Skeletal muscle satellite cell (primary cell): ENCODE measurements at regions not wholly inside any gene's neighbourhood (a gene's known extent, or its start where the extent isn't known, plus 50 kb on each side); places are given as distances from the start of the nearest gene placed in this dataset.
"Not testable (repeated sequence)": the region's sequence is repeated elsewhere in the genome, so short reads cannot be mapped to it uniquely, and the experiment has no call there.

Experiments
- H3K27me3 ChIP-seq: 2 replicates; pipeline ENCODE4 v1.7.0; 2013; ENCODE audit warnings: low read length; ENCODE audit not compliant: control insufficient read depth, insufficient read depth
- H3K36me3 ChIP-seq: 2 replicates; pipeline ENCODE4 v1.7.0; 2013; ENCODE audit warnings: mild to moderate bottlenecking, control low read depth, low read length; ENCODE audit not compliant: insufficient read depth
- H3K4me1 ChIP-seq: 2 replicates; pipeline ENCODE4 v1.7.0; 2013; ENCODE audit warnings: low read length; ENCODE audit not compliant: control insufficient read depth, insufficient read depth
- H3K4me2 ChIP-seq: 2 replicates; pipeline ENCODE4 v1.7.0; 2013; ENCODE audit warnings: mild to moderate bottlenecking, low read length
- H3K4me3 ChIP-seq: 2 replicates; pipeline ENCODE4 v1.7.0; 2013; ENCODE audit warnings: low read length
- H3K9ac ChIP-seq: 2 replicates; pipeline ENCODE4 v1.7.0; 2013; ENCODE audit warnings: mild to moderate bottlenecking, low read depth, low read length, moderate library complexity
- H3K9me3 ChIP-seq: replicated peaks from 2 replicates; pipeline ENCODE4 v1.7.0; 2013; ENCODE audit warnings: mild to moderate bottlenecking, control low read depth, low read length

DNA sequence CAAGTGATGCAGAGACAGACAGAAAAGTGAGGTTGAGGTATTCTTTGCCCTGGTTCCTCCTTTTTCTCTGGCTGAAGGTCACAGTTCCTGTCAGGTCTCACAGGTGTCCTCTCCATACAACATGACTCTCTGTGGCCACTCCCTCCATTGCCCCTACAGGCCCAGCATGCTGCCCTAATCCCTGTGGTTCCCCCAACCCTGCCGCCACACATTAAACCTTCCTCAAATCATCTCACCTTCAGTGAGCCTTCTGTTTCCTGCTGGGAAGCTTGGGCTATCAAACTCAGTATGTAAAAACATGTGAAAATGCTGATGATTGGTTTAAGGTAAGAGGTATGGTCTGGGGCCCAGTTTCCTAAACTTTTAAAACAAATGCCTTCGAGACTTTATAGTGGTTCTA lies 159.0 kb upstream of the E2F7 start:
- Histone ChIP-seq H3K4me2 (no peak overlapping the region), H3K9ac (no peak overlapping the region), H3K9me3 (no peaks in the 10 kb centered on the region), H3K36me3 (no peaks in the 10 kb centered on the region), H3K4me1 (peaks cover 4% of the 10 kb centered on the region), H3K4me3 (no peak overlapping the region), H3K27me3 (no peaks in the 10 kb centered on the region)

DNA sequence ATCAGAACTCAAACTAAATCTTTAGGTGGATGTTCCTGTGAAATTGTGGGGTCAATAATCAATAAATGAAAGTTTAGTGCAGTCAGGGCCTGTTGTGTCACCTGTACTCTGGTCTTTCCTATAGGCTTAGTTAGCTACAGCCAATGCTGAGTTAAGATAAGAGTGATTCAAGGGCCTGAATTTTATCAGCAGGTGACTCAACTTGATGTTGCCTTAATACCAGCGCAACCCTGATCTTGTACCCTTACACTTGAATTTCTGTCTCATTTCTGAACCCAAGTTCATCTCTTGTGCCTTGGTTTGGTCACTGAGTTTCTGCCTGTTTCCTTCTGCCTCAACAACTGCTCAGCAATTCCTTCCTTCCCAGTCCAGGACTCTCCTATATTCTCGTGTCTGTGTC lies 157.0 kb upstream of the E2F7 start:
- no peaks in the 10 kb centered on the region for H3K9me3 ChIP-seq
- H3K9ac ChIP-seq, result no peak overlapping the region
- no peaks in the 10 kb centered on the region for H3K4me1 ChIP-seq
- H3K4me3 ChIP-seq, result no peak overlapping the region
- H3K27me3 ChIP-seq, result no peaks in the 10 kb centered on the region
- H3K36me3 ChIP-seq, result no peaks in the 10 kb centered on the region
- H3K4me2 ChIP-seq, result no peak overlapping the region

DNA sequence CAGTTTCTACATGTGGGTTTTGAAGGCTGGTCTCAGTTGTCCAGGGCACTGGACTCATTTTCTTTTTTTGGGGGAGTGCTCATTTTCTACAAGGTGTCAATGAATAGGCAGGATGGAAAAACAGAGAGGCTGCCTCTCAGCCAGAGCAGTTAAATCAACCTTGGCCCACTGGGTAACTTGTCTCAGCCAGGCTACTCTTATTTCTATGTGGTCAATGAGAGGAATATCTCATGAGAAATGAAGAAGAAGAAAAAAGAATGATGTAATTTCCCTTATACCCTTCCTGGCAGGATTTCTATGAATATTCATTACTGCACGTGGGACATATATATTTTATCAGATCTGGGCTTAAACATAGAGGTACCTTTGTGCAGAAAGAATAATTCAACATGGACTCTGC lies 155.2 kb upstream of the E2F7 start:
- H3K36me3 ChIP-seq, result no peaks in the 10 kb centered on the region

DNA sequence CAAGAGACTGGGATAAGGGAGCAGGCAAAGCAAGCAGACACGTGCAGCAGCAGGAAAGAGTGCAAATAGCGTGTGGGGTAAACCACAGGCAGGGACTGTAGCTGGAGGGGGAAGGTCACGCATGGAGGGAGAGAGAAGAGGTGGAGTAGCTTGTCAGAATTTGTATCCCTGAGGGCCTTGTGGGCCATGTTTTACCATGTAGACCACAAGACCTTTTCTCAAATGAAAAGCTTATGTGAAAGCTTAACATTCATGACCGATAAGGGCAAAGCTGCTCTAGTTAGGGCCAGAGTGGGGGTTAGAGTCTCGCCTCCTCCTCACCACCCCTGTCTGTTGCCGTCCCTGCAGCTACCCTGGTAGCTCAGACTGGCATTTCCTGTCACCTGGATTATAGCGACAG lies 152.9 kb upstream of the E2F7 start:
- no peak overlapping the region for H3K4me3 ChIP-seq
- no peaks in the 10 kb centered on the region for H3K9me3 ChIP-seq
- H3K4me1 ChIP-seq, result peaks cover 9% of the 10 kb centered on the region
- no peak overlapping the region for H3K4me2 ChIP-seq
- no peaks in the 10 kb centered on the region for H3K36me3 ChIP-seq
- no peak overlapping the region for H3K9ac ChIP-seq
- H3K27me3 ChIP-seq, result no peaks in the 10 kb centered on the region

More for the DNA sequence above, 155.2 kb upstream of the E2F7 start:
- Histone ChIP-seq H3K9ac (no peak overlapping the region), H3K27me3 (no peaks in the 10 kb centered on the region), H3K9me3 (no peaks in the 10 kb centered on the region), H3K4me2 (no peak overlapping the region), H3K4me1 (no peaks in the 10 kb centered on the region), H3K4me3 (no peak overlapping the region)

DNA sequence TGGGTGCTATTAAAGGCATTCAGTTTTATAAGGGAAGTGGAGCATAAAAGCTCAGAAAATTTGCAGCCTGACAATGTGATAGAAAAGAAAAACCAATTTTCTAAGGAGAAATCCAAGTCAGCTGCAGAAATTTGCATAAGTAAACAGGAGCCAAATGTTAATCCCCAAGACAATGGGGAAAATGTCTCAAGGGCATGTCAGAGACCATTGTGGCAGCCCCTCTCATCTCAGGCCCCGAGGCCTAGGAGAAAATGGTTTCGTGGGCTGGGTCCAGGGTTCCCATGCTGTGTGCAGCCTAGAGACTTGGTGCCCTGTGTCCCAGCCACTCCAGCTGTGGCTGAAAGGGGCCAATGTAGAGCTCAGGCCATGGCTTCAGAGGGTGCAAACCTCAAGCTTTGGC lies 150.8 kb upstream of the E2F7 start:
- not testable (repeated sequence) for H3K36me3 ChIP-seq, H3K9ac ChIP-seq, H3K4me1 ChIP-seq, H3K4me3 ChIP-seq, H3K4me2 ChIP-seq, H3K9me3 ChIP-seq, H3K27me3 ChIP-seq

DNA sequence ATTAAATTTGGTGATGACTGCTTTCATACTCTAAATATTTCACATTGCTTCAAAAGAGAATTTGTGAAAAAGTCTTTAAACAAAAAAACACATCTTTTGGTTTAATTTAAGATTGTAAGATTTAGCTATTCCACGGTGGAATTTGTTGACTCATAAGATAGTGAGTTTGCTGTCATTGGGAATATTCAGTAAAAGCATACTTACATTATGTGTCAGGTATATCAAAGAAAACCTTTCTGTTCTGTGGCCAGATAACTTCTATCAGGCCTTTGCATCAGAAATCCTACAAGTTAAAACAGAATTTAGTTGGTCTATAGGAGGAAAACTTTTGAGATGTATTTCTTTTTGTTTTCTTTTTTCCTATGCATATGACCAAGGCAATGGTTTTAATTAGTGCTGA lies 148.8 kb upstream of the E2F7 start:
- H3K4me1 ChIP-seq, result peaks cover 9% of the 10 kb centered on the region
- no peak overlapping the region for H3K4me2 ChIP-seq
- H3K27me3 ChIP-seq, result no peaks in the 10 kb centered on the region
- no peak overlapping the region for H3K4me3 ChIP-seq
- no peaks in the 10 kb centered on the region for H3K36me3 ChIP-seq
- H3K9ac ChIP-seq, result no peak overlapping the region
- H3K9me3 ChIP-seq, result no peaks in the 10 kb centered on the region

DNA sequence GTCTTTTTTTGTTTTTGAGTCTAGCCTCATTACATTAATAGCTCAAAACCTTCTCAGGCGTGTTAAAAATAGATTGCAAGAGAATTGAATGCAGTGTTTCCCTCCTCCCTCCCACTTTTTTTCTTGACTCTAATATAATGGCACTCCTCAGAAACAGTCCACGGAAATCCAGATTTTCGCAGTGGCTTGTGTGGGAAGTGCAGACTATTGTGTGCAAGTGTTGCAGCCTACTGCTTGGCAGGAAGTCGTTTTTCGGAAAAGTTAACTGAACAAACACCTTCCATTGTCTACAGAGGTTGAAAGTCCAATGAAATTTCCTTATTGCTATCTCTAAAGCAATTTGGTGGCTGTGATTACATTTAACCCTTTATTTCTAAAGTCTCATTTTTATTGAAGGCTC lies 147.9 kb upstream of the E2F7 start:
- Histone ChIP-seq H3K9ac (no peak overlapping the region), H3K4me2 (no peak overlapping the region), H3K4me3 (no peak overlapping the region), H3K27me3 (no peaks in the 10 kb centered on the region), H3K36me3 (no peaks in the 10 kb centered on the region), H3K9me3 (no peaks in the 10 kb centered on the region), H3K4me1 (peaks cover 9% of the 10 kb centered on the region)

DNA sequence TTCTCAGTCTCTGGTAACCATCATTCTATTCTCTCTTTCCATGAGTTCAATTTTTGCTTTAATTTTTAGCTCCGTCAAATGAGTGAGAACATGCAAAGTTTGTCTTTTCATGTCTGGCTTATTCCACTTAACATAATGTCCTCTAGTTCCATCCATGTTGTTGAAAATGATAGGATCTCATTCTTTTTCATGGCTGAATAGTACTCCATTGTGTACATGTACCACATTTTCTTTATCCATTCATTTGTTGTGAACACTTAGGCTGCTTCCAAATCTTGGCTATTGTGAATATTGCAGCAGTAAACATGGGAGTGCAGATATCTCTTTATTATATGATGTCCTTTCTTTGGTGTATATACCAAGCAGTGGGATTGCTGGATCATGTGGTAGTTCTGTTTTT lies 145.4 kb upstream of the E2F7 start:
- H3K9ac ChIP-seq, result no peak overlapping the region
- H3K36me3 ChIP-seq, result no peaks in the 10 kb centered on the region

DNA sequence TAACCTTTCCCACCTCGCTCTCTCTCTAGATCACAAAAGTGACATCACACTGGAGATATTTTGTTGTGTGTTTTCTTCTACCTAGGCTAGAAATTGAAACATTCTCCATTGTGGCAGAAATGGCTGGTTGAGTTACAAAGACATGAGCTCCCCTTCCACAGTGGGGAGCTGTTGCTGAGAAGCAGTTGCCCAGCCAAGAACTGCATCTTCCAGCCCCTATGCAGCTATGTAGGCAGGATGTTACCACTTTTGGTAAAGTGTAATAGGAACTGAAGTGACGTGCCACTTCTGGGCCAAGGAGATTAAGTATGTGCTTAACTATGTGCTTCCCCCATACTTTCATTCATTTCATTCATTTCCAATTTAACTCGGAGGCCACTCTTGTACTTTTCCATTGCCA lies 138.7 kb upstream of the E2F7 start:
- Histone ChIP-seq H3K36me3 (no peaks in the 10 kb centered on the region), H3K9ac (no peak overlapping the region), H3K9me3 (no peaks in the 10 kb centered on the region), H3K27me3 (no peaks in the 10 kb centered on the region), H3K4me2 (no peak overlapping the region), H3K4me3 (no peak overlapping the region), H3K4me1 (peaks cover 6% of the 10 kb centered on the region)

More for the DNA sequence above, 145.4 kb upstream of the E2F7 start:
- peaks cover 9% of the 10 kb centered on the region for H3K4me1 ChIP-seq
- no peaks in the 10 kb centered on the region for H3K9me3 ChIP-seq
- H3K4me2 ChIP-seq, result no peak overlapping the region
- no peaks in the 10 kb centered on the region for H3K27me3 ChIP-seq
- no peak overlapping the region for H3K4me3 ChIP-seq

DNA sequence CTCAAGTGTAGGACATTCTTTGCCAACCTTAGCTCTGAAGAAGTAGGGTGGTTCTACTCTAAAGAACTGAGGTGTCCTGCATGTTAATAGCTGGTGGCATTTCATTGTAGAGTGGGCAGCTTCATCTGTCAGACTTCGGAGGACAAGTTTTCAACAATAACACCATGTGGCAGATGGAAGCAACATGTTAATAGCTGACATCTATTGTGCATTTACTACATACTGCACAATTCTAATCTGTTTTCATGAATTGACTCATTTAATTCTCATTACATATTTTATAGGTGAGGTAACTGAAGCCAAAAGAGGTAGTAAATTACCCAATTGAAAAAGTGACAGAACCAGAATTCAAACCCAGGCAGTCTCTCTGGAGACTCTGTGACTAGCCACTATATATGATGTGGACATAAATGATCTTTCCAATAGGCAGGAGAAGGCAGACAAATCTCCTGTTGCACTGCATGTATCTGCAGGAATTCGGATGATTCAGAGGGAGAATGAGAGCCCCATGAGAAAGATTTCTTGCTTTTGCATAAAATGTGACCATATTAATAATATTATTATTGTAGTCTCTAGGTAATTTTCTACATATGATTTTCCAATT lies 137.2 kb upstream of the E2F7 start:
- Histone ChIP-seq H3K9me3 (no peaks in the 10 kb centered on the region), H3K4me3 (no peak overlapping the region), H3K36me3 (no peaks in the 10 kb centered on the region), H3K4me1 (peaks cover 6% of the 10 kb centered on the region), H3K4me2 (no peak overlapping the region), H3K9ac (no peak overlapping the region), H3K27me3 (no peaks in the 10 kb centered on the region)

DNA sequence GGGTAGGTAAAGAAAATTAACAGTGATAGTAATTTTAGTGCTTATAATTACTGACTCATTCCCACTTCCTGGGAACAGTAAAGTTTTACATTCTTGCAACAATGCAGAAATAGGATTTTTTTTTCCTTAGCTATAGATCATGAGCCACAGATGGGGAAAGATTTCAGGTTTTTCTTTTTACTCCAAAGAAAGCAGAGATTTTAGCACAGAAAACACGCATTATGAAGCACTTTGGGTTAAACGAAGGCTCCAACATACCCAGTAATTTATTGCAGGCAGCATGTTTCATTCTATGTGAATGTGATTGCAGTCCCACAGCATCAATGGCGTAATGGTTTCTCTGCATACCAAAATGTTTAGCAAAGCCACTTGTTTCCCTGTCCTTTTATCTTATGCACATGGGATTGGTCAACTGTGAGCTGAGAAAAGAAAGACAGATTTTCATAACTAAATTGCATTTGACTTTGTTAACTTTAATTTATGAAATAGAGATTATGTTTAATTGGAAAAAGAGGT lies 124.6 kb upstream of the E2F7 start:
- H3K4me2 ChIP-seq, result peak overlapping the region; percentile 37
- peaks cover 36% of the 10 kb centered on the region for H3K4me1 ChIP-seq
- H3K36me3 ChIP-seq, result no peaks in the 10 kb centered on the region
- peak overlapping the region; percentile 54 for H3K9ac ChIP-seq
- no peaks in the 10 kb centered on the region for H3K27me3 ChIP-seq
- H3K9me3 ChIP-seq, result no peaks in the 10 kb centered on the region
- peak overlapping the region; percentile 3 for H3K4me3 ChIP-seq

DNA sequence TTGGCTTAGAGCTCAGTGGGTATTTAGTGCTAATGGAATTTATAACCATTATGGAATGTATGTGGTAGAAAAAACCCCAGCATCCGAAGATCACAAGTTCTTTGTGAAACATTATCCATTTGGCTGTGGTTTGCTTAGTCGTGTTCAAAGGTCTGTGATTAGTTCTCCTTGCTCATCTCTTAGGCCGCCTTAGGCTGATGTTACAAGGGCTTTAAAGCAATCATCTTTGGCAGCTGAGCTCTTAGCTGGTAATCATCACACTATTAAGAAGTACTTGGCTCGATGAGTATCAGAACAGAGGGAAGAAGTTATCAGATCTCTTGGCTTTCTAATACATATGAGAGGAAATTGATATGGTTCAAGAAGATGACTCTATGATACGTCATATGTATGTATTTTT lies 124.1 kb upstream of the E2F7 start:
- Histone ChIP-seq H3K9ac (peak overlapping the region; percentile 54), H3K9me3 (no peaks in the 10 kb centered on the region), H3K4me3 (peak overlapping the region; percentile 13), H3K4me2 (peak overlapping the region; percentile 37), H3K36me3 (no peaks in the 10 kb centered on the region), H3K4me1 (peaks cover 36% of the 10 kb centered on the region), H3K27me3 (no peaks in the 10 kb centered on the region)
